Astrocyte of the spinal cord (primary cell): ENCODE measurements at regions not wholly inside any gene's neighbourhood (a gene's known extent, or its start where the extent isn't known, plus 50 kb on each side); places are given as distances from the start of the nearest gene placed in this dataset.

ENCODE experiments used
- DNase-seq: peaks from one replicate; pipeline ENCODE4 v3.0.0; 2011; ENCODE audit warnings: low read depth, low spot score
- H3K4me3 ChIP-seq: 2 replicates; pipeline ENCODE4 v1.5.1; 2011; ENCODE audit warnings: low read depth, mild to moderate bottlenecking, low read length, moderate library complexity
- in situ Hi-C: cut with HindIII; loops from 2 replicates; pipeline ENCODE4 v1.10.0; 2017; ENCODE audit warnings: low sequenced_read_pairs
- TF ChIP-seq, protein P1 (sequence below): IDR thresholded peaks from 2 replicates; pipeline ENCODE4 v1.5.1; 2012; ENCODE audit warnings: low read depth, mild to moderate bottlenecking, low read length, inconsistent platforms

DNA sequence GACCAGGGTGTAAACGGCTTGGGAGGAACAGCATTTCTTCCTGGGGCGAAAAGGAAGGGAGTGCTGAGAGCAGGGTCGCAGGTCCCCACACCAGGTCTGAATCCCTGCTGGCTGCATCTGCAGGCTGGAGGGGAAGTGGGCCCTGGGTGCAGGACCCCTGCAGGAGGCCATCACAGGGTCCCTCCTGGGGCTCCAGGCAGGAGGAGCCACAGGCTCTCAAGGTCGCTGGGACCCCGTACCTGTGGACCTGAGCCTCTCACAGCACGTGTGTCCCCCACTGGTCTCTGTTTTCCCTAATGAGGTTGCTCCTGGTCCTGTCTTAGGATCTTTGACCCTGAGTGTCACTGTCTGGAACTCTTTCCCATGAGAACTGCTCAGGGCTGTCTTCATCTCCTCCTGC, 147.8 kb upstream of the ZNF236 start:
- in situ Hi-C loops, result no loop called here
- no peak for DNase-seq
- TF ChIP-seq, protein P1, sequence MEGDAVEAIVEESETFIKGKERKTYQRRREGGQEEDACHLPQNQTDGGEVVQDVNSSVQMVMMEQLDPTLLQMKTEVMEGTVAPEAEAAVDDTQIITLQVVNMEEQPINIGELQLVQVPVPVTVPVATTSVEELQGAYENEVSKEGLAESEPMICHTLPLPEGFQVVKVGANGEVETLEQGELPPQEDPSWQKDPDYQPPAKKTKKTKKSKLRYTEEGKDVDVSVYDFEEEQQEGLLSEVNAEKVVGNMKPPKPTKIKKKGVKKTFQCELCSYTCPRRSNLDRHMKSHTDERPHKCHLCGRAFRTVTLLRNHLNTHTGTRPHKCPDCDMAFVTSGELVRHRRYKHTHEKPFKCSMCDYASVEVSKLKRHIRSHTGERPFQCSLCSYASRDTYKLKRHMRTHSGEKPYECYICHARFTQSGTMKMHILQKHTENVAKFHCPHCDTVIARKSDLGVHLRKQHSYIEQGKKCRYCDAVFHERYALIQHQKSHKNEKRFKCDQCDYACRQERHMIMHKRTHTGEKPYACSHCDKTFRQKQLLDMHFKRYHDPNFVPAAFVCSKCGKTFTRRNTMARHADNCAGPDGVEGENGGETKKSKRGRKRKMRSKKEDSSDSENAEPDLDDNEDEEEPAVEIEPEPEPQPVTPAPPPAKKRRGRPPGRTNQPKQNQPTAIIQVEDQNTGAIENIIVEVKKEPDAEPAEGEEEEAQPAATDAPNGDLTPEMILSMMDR, result no peak
- no peak overlapping the region for H3K4me3 ChIP-seq

DNA sequence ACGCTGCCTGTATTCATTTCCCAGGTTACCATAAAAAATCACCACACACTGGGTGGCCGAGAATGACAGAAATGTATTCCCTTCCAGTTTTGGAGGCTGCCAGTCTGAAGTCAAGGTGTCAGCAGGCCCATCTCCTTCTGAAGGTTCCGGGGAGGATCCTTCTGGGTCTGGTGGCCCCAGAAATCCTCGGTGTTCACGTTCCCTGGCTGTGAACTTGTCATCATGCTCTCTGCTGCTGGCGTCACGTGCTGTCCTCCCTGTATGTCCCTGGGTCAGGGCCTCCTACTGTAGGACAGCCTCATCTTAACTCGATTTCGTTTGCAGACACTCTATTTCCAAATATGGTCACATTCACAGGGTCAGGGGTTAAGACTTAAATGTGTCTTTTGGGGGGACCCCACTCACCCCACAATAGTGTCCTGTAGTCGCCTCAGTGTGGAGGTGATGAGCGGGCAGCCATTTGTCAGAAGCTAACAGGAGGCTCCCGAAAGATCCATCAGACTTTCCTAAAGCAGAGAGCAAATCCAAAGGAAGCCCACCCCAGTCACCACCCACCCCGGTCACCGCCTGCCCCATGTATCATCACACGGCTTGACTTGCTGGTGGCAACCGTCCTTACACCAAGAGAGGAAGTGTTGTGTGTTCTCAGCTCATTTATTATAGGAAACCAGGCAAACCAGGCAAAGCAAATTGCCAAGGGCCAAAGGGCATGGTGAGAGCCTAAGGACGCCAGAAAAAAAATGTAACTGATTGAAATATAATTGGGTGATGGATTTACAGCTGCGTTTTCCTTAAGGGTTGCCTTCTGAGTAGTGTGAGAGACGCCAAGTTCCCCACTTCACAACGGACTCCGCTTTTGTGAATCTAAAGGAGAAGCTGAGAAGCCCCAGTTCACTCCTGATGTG, 148.8 kb upstream of the ZNF236 start:
- DNase-seq, result no peak
- in situ Hi-C loops, result no loop called here
- TF ChIP-seq, protein P1, result no peak
- H3K4me3 ChIP-seq, result no peak overlapping the region

DNA sequence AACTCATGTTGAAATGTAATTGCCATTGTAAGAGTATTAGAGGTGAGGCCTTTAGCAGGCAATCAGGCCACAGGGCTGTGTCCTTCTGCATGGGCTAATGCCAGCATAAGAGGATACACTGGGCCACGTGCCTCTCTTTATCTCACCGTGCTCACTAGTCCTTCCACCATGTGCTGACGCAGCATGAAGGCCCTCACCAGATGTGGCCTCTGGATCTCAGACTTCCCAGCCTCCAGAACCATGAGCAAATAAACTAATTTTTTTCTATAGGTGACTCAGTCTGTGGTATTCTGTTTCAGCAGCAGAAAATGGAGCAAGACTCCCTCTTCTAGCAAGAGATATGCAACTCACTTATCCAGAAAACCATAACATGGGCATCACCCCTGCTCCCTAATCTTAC, 149.7 kb upstream of the ZNF236 start:
- H3K4me3 ChIP-seq, result no peak overlapping the region
- peak; percentile 52 for DNase-seq
- in situ Hi-C loops, result no loop called here

DNA sequence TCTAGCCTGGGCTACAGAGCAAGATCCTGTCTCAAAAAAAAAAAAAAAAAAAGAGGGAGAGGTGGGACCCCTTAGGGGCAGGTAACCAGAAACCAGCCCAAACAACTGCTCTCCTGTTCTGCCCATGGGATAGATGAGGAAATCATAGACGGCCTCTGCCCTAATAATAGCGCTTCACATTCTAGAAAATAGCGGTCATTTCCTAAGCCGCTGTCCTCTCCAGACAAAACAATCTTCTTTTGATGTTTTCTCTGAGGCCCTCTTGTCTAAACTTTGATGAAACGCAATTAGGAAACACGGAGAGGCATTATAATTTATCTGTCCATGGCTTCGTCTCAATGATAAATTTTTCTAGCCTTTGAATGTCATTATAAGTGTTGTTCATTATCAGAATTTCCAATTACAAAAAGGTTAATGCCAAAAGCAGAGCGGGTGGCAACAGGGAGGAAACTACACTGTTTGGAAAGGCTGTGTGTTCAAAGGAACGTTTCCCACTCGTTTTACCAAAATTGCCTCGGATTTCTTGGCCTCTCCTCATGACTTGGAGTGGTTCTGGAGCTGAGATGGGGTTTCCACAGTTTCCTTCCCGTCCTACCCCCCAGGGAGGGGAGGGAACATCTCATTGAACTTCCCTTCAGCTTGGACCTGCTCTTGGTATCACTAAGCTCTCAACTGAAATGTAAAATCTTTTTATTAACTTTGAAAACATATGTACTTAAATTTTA, 151.6 kb upstream of the ZNF236 start:
- in situ Hi-C loops, result no loop called here
- H3K4me3 ChIP-seq, result no peak overlapping the region
- TF ChIP-seq, protein P1, result no peak
- DNase-seq, result no peak

More for the DNA sequence above, 149.7 kb upstream of the ZNF236 start:
- TF ChIP-seq, protein P1, result no peak

DNA sequence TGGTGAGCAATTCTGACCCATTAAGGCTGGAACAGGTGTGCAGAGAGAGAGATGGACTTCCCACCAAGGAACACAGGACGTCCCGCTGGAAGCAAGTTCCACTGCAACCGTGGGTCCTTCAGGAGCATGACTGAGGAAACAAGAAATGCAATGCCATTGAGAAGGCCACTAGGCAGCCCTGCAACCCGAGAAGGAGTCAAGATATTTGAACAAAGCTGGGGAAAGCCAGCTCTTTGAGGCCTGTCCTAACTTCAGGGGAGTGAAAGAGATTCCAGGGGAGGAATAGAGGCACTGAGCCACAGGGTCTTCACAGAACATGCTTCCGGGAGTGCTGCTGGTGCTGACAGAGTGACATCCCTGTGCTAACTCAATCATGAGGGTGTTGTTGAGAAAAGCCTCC, 153.8 kb upstream of the ZNF236 start:
- TF ChIP-seq, protein P1, result no peak
- DNase-seq, result no peak
- in situ Hi-C loops, result no loop called here
- no peak overlapping the region for H3K4me3 ChIP-seq

DNA sequence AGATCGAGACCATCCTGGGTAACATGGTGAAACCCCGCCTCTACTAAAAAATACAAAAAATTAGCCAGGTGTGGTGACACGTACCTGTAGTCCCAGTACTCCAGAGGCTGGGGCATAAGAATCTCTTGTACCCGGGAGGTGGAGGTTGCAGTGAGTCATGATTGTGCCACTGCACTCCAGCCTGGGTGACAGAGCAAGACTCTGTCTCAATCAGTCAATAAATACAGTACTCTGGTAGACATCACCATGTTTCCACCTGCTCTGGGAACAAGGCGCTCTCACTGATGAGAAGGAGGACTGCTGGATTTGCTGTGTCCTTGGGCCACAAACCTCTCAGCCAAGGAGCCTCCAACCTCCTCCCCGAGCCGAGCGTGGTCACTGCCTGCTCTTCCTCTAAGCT, 154.2 kb upstream of the ZNF236 start:
- in situ Hi-C loops, result no loop called here
- no peak overlapping the region for H3K4me3 ChIP-seq
- TF ChIP-seq, protein P1, result no peak
- no peak for DNase-seq
